ENCODE measurements at regions not wholly inside any gene's neighbourhood (a gene's known extent, or its start where the extent isn't known, plus 50 kb on each side); places are given as distances from the start of the nearest gene placed in this dataset.

DNA sequence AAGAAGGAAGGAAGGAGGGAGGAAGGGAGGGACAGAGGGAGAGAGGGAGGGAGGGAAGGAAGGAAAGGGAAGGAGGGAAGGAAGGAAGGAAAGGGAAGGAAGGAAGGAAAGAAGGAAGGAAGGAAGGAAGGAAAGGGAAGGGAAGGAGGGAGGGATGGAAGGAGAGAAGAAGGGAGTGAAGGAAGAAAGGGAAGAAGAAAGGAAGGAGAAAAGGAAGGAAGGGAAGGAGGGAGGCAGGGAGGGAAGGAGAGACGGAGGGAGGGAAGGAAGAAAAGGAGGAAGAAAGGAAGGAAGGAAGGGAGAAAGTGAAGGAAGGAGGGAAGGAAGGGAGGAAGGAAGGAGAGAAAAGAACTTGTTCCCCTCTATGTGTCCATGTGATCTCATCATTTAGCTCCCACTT lies 465.0 kb downstream of the KCTD8 start:
- no peaks in the 10 kb centered on the region for H3K79me2 ChIP-seq
- no peaks in the 10 kb centered on the region for H3K9me2 ChIP-seq (replicated peaks; ENCODE audit: insufficient read depth)
- TF ChIP-seq, protein P1, sequence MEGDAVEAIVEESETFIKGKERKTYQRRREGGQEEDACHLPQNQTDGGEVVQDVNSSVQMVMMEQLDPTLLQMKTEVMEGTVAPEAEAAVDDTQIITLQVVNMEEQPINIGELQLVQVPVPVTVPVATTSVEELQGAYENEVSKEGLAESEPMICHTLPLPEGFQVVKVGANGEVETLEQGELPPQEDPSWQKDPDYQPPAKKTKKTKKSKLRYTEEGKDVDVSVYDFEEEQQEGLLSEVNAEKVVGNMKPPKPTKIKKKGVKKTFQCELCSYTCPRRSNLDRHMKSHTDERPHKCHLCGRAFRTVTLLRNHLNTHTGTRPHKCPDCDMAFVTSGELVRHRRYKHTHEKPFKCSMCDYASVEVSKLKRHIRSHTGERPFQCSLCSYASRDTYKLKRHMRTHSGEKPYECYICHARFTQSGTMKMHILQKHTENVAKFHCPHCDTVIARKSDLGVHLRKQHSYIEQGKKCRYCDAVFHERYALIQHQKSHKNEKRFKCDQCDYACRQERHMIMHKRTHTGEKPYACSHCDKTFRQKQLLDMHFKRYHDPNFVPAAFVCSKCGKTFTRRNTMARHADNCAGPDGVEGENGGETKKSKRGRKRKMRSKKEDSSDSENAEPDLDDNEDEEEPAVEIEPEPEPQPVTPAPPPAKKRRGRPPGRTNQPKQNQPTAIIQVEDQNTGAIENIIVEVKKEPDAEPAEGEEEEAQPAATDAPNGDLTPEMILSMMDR (IDR thresholded peaks at IDR 0.05; ENCODE audit: poor library complexity): no peak
- TF ChIP-seq EZH2 (IDR thresholded peaks at IDR 0.05; ENCODE audit: borderline replicate concordance) (no peak), EZH2phosphoT487 (IDR thresholded peaks at IDR 0.05; ENCODE audit: low read depth, severe bottlenecking, unreplicated experiment) (no peak)
- no peaks in the 10 kb centered on the region for H3K4me1 ChIP-seq (ENCODE audit: insufficient read depth)
- no CpG with 5 or more reads among the region's 1 CpG for WGBS (ENCODE audit: low lambda C conversion rate, missing lambda C conversion rate)
- H2AFZ ChIP-seq: no peak overlapping the region
- no peaks in the 10 kb centered on the region for H3K27me3 ChIP-seq
- DNase-seq (ENCODE audit: low spot score): no peak
- H3K27ac ChIP-seq: no peak overlapping the region
- H3K4me2 ChIP-seq: no peak overlapping the region
- no peaks in the 10 kb centered on the region for H3K36me3 ChIP-seq (replicated peaks; ENCODE audit: insufficient read depth, low read depth)
- no peak overlapping the region for H3K4me3 ChIP-seq
- no peaks in the 10 kb centered on the region for H4K20me1 ChIP-seq (ENCODE audit: insufficient read depth, poor library complexity, severe bottlenecking)
- no peaks in the 10 kb centered on the region for H3K9me3 ChIP-seq (ENCODE audit: low read depth)

DNA sequence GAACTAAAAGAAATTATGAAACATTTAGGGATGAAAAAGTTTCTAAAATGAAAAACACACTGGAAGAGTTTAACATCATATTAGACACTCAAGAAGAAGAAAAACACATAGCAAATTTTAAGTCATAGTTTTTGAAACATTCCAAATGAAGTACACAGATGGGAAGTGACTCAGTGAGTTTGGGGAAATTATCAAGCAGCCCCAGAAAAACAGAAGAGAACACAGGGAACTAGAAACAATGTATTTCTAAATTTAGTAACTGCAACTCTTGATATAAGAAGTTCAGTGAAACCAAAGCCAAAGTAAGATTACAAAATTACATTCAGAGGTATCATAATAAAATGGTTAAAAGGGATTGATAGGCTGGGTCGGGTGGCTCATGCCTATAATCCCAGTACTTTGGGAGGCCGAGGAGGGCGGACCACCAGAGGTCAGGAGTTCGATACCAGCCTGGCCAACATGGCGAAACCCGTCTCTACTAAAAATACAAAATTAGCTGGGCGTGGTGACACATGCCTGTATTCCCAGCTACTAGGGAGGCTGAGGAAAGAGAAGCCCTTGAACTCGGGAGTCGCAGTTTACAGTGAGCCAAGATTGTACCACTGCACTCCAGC lies 461.2 kb downstream of the KCTD8 start:
- Histone ChIP-seq H3K79me2 (no peaks in the 10 kb centered on the region), H3K4me1 (ENCODE audit: insufficient read depth) (no peaks in the 10 kb centered on the region), H3K36me3 (replicated peaks; ENCODE audit: insufficient read depth, low read depth) (no peaks in the 10 kb centered on the region), H3K27ac (no peak overlapping the region), H2AFZ (no peak overlapping the region), H4K20me1 (ENCODE audit: insufficient read depth, poor library complexity, severe bottlenecking) (no peaks in the 10 kb centered on the region), H3K27me3 (no peaks in the 10 kb centered on the region), H3K4me2 (no peak overlapping the region), H3K9me2 (replicated peaks; ENCODE audit: insufficient read depth) (no peaks in the 10 kb centered on the region), H3K9me3 (ENCODE audit: low read depth) (no peaks in the 10 kb centered on the region), H3K4me3 (no peak overlapping the region)
- WGBS (ENCODE audit: low lambda C conversion rate, missing lambda C conversion rate): 96% methylated on average over 9 of the region's 9 CpGs
- DNase-seq (ENCODE audit: low spot score): no peak
- no peak for TF ChIP-seq EZH2phosphoT487 (IDR thresholded peaks at IDR 0.05; ENCODE audit: low read depth, severe bottlenecking, unreplicated experiment)
- TF ChIP-seq EZH2 (IDR thresholded peaks at IDR 0.05; ENCODE audit: borderline replicate concordance): no peak
- TF ChIP-seq, protein P1 (IDR thresholded peaks at IDR 0.05; ENCODE audit: poor library complexity): no peak

DNA sequence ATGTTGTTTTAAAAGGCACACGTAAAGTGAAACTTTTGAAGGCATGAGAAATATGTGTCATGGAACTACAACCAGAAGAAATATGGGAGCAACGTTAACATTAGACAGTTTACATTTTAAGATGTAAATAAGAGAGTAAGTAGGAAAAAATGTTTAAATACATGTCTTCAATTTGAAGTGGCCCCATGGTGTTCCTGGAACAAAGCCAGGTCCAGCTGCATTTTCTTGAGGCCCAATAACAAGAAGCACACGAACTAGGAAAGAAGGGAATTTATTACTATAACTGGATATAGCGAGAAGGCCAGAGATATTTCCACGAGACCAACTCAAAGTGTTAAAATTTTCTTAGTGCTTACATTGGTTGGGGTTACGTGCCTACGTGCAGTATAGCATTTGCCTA lies 458.1 kb downstream of the KCTD8 start:
- Histone ChIP-seq H4K20me1 (ENCODE audit: insufficient read depth, poor library complexity, severe bottlenecking) (no peaks in the 10 kb centered on the region), H2AFZ (no peak overlapping the region), H3K4me1 (ENCODE audit: insufficient read depth) (no peaks in the 10 kb centered on the region), H3K79me2 (no peaks in the 10 kb centered on the region), H3K9me2 (replicated peaks; ENCODE audit: insufficient read depth) (no peaks in the 10 kb centered on the region), H3K9me3 (ENCODE audit: low read depth) (no peaks in the 10 kb centered on the region), H3K4me3 (no peak overlapping the region), H3K27ac (no peak overlapping the region), H3K4me2 (no peak overlapping the region), H3K36me3 (replicated peaks; ENCODE audit: insufficient read depth, low read depth) (no peaks in the 10 kb centered on the region), H3K27me3 (no peaks in the 10 kb centered on the region)
- no peak for DNase-seq (ENCODE audit: low spot score)
- no peak for TF ChIP-seq EZH2 (IDR thresholded peaks at IDR 0.05; ENCODE audit: borderline replicate concordance)
- TF ChIP-seq, protein P1 (IDR thresholded peaks at IDR 0.05; ENCODE audit: poor library complexity): no peak
- 66% methylated on average over 7 of the region's 7 CpGs for WGBS (ENCODE audit: low lambda C conversion rate, missing lambda C conversion rate)

DNA sequence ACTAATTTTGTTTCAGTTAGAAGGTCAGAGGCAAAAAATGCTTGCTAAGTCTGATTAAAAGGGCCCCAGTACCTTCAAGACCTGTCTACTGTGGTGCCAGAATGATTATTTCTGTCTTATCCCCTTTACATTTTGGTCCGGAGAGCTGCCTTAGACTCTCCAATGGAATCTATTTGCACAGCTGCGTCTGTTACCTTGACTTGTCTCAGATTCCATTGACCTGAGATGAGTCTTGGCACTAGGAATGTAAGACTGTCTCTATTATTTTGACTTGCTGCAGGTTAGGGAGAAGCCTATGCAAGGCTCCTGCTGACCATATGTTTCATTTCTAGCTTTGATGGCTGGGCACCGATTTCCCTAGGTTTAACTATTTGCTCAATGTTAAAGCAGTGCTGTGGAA lies 457.6 kb downstream of the KCTD8 start:
- no peaks in the 10 kb centered on the region for H3K27me3 ChIP-seq
- no peaks in the 10 kb centered on the region for H3K79me2 ChIP-seq
- no peak overlapping the region for H2AFZ ChIP-seq
- no peaks in the 10 kb centered on the region for H3K9me3 ChIP-seq (ENCODE audit: low read depth)
- no peak overlapping the region for H3K27ac ChIP-seq
- no peak for DNase-seq (ENCODE audit: low spot score)
- no peaks in the 10 kb centered on the region for H4K20me1 ChIP-seq (ENCODE audit: insufficient read depth, poor library complexity, severe bottlenecking)
- H3K4me2 ChIP-seq: no peak overlapping the region
- H3K4me3 ChIP-seq: no peak overlapping the region
- H3K36me3 ChIP-seq (replicated peaks; ENCODE audit: insufficient read depth, low read depth): no peaks in the 10 kb centered on the region
- H3K9me2 ChIP-seq (replicated peaks; ENCODE audit: insufficient read depth): no peaks in the 10 kb centered on the region
- TF ChIP-seq EZH2phosphoT487 (IDR thresholded peaks at IDR 0.05; ENCODE audit: low read depth, severe bottlenecking, unreplicated experiment) (no peak), EZH2 (IDR thresholded peaks at IDR 0.05; ENCODE audit: borderline replicate concordance) (no peak)
- TF ChIP-seq, protein P1 (IDR thresholded peaks at IDR 0.05; ENCODE audit: poor library complexity): no peak
- 55% methylated on average over 3 of the region's 3 CpGs for WGBS (ENCODE audit: low lambda C conversion rate, missing lambda C conversion rate)
- no peaks in the 10 kb centered on the region for H3K4me1 ChIP-seq (ENCODE audit: insufficient read depth)
